ENCODE measurements at regions not wholly inside any gene's neighbourhood (a gene's known extent, or its start where the extent isn't known, plus 50 kb on each side); places are given as distances from the start of the nearest gene placed in this dataset.

DNA sequence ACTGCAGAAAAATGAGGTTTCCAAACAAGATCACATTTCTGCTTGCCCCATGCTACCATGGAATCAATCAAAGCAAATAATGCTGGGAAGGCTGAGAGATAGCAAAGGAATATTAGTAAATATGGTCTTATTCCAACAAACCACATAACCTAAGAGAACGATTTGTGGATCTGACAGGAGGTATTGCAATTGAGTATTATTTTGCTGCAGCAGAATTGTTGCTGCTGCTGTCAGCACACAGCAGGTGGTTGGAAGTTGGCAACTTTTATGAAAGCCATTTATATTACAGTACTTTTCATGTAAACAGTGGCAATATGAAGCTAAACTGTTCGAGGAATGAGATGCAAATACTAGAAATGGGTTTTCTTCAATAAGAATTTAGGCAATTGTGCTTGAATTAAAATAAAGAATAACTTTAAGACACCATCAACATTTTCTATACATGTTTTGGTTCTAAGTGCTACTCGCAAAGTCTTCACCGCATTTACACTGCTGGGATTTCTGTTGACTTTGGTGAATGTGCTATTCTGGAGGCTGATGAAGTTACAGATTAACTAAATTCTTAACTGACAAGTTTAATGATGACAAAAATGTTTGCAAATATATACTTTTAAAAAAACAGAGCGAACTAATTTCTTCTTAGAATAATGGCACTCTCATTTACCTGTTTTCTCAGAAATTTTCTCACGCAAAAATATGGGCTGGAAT, 1285.7 kb downstream of the CNTNAP5 start:
- Histone ChIP-seq H2AFZ (ENCODE audit: low read length) (no peak overlapping the region), H3K4me1 (ENCODE audit: control insufficient read depth, extremely low read depth, insufficient read depth, low read length) (no peaks in the 10 kb centered on the region), H3K27me3 (ENCODE audit: control insufficient read depth, insufficient read depth, low read length) (no peaks in the 10 kb centered on the region), H3K9me3 (ENCODE audit: control insufficient read depth, insufficient read depth, low read depth, low read length) (no peaks in the 10 kb centered on the region), H3K79me2 (ENCODE audit: control insufficient read depth, insufficient read depth, low read length) (no peaks in the 10 kb centered on the region), H3K9ac (ENCODE audit: insufficient read depth, low read length) (no peak overlapping the region), H3K27ac (ENCODE audit: insufficient read depth, low read length) (no peak overlapping the region), H3K36me3 (ENCODE audit: control insufficient read depth, insufficient read depth, low read length) (no peaks in the 10 kb centered on the region), H4K20me1 (ENCODE audit: control insufficient read depth, extremely low read depth, insufficient read depth, low read length) (no peaks in the 10 kb centered on the region), H3K4me3 (replicated peaks in 1 of 4; ENCODE audit: control extremely low read depth in 1 of 4, insufficient read depth in 1 of 4, low read depth in 3 of 4, low read length in 4 of 4) (no peak overlapping the region), H3K4me2 (ENCODE audit: extremely low read depth, insufficient read depth, low read length) (no peak overlapping the region)
- DNase-seq (ENCODE audit: low read depth in 2 of 2) = peak in 1 of 2 donors; percentile 0
- no peak for TF ChIP-seq EZH2 (IDR thresholded peaks at IDR 0.05; ENCODE audit: low read length, missing control alignments)
- TF ChIP-seq, protein P1, sequence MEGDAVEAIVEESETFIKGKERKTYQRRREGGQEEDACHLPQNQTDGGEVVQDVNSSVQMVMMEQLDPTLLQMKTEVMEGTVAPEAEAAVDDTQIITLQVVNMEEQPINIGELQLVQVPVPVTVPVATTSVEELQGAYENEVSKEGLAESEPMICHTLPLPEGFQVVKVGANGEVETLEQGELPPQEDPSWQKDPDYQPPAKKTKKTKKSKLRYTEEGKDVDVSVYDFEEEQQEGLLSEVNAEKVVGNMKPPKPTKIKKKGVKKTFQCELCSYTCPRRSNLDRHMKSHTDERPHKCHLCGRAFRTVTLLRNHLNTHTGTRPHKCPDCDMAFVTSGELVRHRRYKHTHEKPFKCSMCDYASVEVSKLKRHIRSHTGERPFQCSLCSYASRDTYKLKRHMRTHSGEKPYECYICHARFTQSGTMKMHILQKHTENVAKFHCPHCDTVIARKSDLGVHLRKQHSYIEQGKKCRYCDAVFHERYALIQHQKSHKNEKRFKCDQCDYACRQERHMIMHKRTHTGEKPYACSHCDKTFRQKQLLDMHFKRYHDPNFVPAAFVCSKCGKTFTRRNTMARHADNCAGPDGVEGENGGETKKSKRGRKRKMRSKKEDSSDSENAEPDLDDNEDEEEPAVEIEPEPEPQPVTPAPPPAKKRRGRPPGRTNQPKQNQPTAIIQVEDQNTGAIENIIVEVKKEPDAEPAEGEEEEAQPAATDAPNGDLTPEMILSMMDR (conservative IDR thresholded peaks at IDR 0.05 in 1 of 2, IDR thresholded peaks at IDR 0.05 in 1 of 2; ENCODE audit: low read depth in 1 of 2, low read length in 2 of 2) = no peak

DNA sequence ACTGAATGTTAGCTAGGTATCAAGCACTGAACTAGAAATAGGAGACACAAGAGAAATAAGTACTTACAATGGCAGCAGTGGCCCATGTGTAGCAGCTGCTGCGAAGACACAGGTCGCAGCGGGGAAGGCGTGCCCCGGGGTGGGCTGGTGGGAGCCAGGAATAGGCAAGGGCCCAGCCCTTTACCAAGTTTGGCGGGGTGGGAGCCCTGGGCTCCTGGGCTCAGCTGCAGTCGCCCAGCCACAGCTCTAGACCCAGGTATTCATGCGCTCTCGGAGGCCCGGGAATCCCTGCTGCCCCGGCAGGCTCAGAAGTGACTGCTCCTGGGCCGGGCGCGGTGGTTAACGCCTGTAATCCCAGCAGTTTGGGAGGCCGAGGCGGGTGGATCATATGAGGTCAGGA, 1287.3 kb downstream of the CNTNAP5 start:
- H3K4me2 ChIP-seq (ENCODE audit: extremely low read depth, insufficient read depth, low read length) = no peak overlapping the region
- no peak overlapping the region for H3K9ac ChIP-seq (ENCODE audit: insufficient read depth, low read length)
- no peaks in the 10 kb centered on the region for H3K27me3 ChIP-seq (ENCODE audit: control insufficient read depth, insufficient read depth, low read length)
- no peak overlapping the region for H3K4me3 ChIP-seq (replicated peaks in 1 of 4; ENCODE audit: control extremely low read depth in 1 of 4, insufficient read depth in 1 of 4, low read depth in 3 of 4, low read length in 4 of 4)
- TF ChIP-seq EZH2 (IDR thresholded peaks at IDR 0.05; ENCODE audit: low read length, missing control alignments) = no peak
- TF ChIP-seq, protein P1 (conservative IDR thresholded peaks at IDR 0.05 in 1 of 2, IDR thresholded peaks at IDR 0.05 in 1 of 2; ENCODE audit: low read depth in 1 of 2, low read length in 2 of 2) = no peak
- H3K79me2 ChIP-seq (ENCODE audit: control insufficient read depth, insufficient read depth, low read length) = no peaks in the 10 kb centered on the region
- no peak overlapping the region for H2AFZ ChIP-seq (ENCODE audit: low read length)
- H4K20me1 ChIP-seq (ENCODE audit: control insufficient read depth, extremely low read depth, insufficient read depth, low read length) = no peaks in the 10 kb centered on the region
- no peaks in the 10 kb centered on the region for H3K36me3 ChIP-seq (ENCODE audit: control insufficient read depth, insufficient read depth, low read length)
- H3K4me1 ChIP-seq (ENCODE audit: control insufficient read depth, extremely low read depth, insufficient read depth, low read length) = no peaks in the 10 kb centered on the region
- H3K27ac ChIP-seq (ENCODE audit: insufficient read depth, low read length) = no peak overlapping the region
- H3K9me3 ChIP-seq (ENCODE audit: control insufficient read depth, insufficient read depth, low read depth, low read length) = no peaks in the 10 kb centered on the region
- no peak for DNase-seq (ENCODE audit: low read depth in 2 of 2)

DNA sequence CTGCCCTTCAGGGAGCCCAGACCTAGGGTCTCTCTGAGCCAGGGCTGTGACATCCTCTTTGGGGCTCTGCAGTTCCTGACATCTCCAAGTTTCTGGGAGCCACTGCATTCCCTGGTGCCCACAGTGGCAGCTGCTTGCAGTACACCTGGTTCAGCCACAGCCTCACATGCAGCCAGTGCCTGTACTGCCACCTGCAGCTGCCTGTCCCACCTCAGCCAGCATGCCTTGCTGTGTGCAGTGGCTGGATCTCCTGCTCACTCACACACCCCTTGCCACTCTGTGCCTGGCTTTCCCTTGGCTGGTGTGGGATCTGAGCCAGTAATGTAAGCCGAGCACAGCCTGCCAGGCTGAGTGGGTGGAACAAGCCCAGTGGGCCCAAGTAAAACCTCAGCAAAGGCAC, 1288.7 kb downstream of the CNTNAP5 start:
- no peaks in the 10 kb centered on the region for H3K9me3 ChIP-seq (ENCODE audit: control insufficient read depth, insufficient read depth, low read depth, low read length)
- no peak overlapping the region for H3K4me2 ChIP-seq (ENCODE audit: extremely low read depth, insufficient read depth, low read length)
- no peaks in the 10 kb centered on the region for H4K20me1 ChIP-seq (ENCODE audit: control insufficient read depth, extremely low read depth, insufficient read depth, low read length)
- TF ChIP-seq, protein P1 (conservative IDR thresholded peaks at IDR 0.05 in 1 of 2, IDR thresholded peaks at IDR 0.05 in 1 of 2; ENCODE audit: low read depth in 1 of 2, low read length in 2 of 2) = no peak
- no peak for TF ChIP-seq EZH2 (IDR thresholded peaks at IDR 0.05; ENCODE audit: low read length, missing control alignments)
- H3K9ac ChIP-seq (ENCODE audit: insufficient read depth, low read length) = no peak overlapping the region
- no peak overlapping the region for H3K27ac ChIP-seq (ENCODE audit: insufficient read depth, low read length)
- H3K27me3 ChIP-seq (ENCODE audit: control insufficient read depth, insufficient read depth, low read length) = no peaks in the 10 kb centered on the region
- H3K4me3 ChIP-seq (replicated peaks in 1 of 4; ENCODE audit: control extremely low read depth in 1 of 4, insufficient read depth in 1 of 4, low read depth in 3 of 4, low read length in 4 of 4) = no peak overlapping the region
- no peaks in the 10 kb centered on the region for H3K4me1 ChIP-seq (ENCODE audit: control insufficient read depth, extremely low read depth, insufficient read depth, low read length)
- no peaks in the 10 kb centered on the region for H3K36me3 ChIP-seq (ENCODE audit: control insufficient read depth, insufficient read depth, low read length)
- no peaks in the 10 kb centered on the region for H3K79me2 ChIP-seq (ENCODE audit: control insufficient read depth, insufficient read depth, low read length)
- H2AFZ ChIP-seq (ENCODE audit: low read length) = no peak overlapping the region
- DNase-seq (ENCODE audit: low read depth in 2 of 2) = no peak

Data from fibroblast of lung (primary cell).